Gastrocnemius medialis (tissue), 4 donors: ENCODE measurements at regions not wholly inside any gene's neighbourhood (a gene's known extent, or its start where the extent isn't known, plus 50 kb on each side); places are given as distances from the start of the nearest gene placed in this dataset.

ENCODE experiments used
- ATAC-seq, 2 donors: fragments of 150-250 bp; one replicate each; pipeline ENCODE4 v1.9.1; 2016
- DNase-seq, 2 donors: peaks; one replicate each; pipeline ENCODE4 v3.0.0-alpha.2; 2019
- H3K27ac ChIP-seq, 4 donors: fragments of 200-600 bp; sonication (generic); 1 replicate in 1 of 4; 2 replicates in 3 of 4; pipeline ENCODE4 v1.5.1; 2016 to 2018; ENCODE audit warnings: mild to moderate bottlenecking in 2 of 4, moderate library complexity in 1 of 4
- H3K27me3 ChIP-seq, 3 donors: fragments of 200-600 bp; sonication (generic) in 2 of 3; 1 replicate in 1 of 3; 2 replicates in 2 of 3; pipeline versions ENCODE4 v1.5.1 to v1.6.0; 2016 to 2019; ENCODE audit warnings: mild to moderate bottlenecking in 1 of 3, moderate library complexity in 1 of 3
- H3K36me3 ChIP-seq, 2 donors: fragments of 200-600 bp; sonication (generic) in 1 of 2; one replicate each; pipeline ENCODE4 v1.5.1; 2017 to 2018
- H3K4me1 ChIP-seq, 2 donors: fragments of 200-600 bp; sonication (generic) in 1 of 2; one replicate each; pipeline ENCODE4 v1.5.1; 2016 to 2017; ENCODE audit warnings: mild to moderate bottlenecking in 2 of 2
- H3K4me3 ChIP-seq, 4 donors: fragments of 200-600 bp; sonication (generic) in 3 of 4; 1 replicate in 1 of 4; 2 replicates in 3 of 4; pipeline ENCODE4 v1.5.1; 2016 to 2019; ENCODE audit warnings: mild to moderate bottlenecking in 2 of 4
- H3K9me3 ChIP-seq, 3 donors: fragments of 200-600 bp; sonication (generic) in 2 of 3; 1 replicate in 1 of 3; 2 replicates in 2 of 3; pipeline ENCODE4 v1.5.1; 2016 to 2019
- POLR2A ChIP-seq, 2 donors: fragments of 450-650 bp; IDR thresholded peaks; one replicate each; pipeline ENCODE4 v1.6.1; 2017; ENCODE audit warnings: antibody characterized with exemption in 2 of 2, mild to moderate bottlenecking in 2 of 2, moderate library complexity in 2 of 2
- in situ Hi-C, 4 donors: fragments of 200-750 bp; cut with MboI; loops; one replicate each; pipeline versions ENCODE4 v1.15.0 to v1.8.0; 2017; ENCODE audit warnings: low sequenced_read_pairs in 4 of 4
- intact Hi-C: fragments of 100-400 bp; cut with DNase I; formaldehyde crosslinking; loops from one replicate; pipeline ENCODE4 v1.15.1; 2023; ENCODE audit warnings: low total_unique reads
- TF ChIP-seq, protein P1 (sequence below), 5 experiments: fragments of 450-650 bp in 3 of 5; fragments of 200-600 bp in 2 of 5; sonication (generic) in 2 of 5; IDR thresholded peaks in 4 of 5; conservative IDR thresholded peaks in 1 of 5; 1 replicate in 4 of 5; 2 replicates in 1 of 5; pipeline ENCODE4 v1.5.1; 2016 to 2019; ENCODE audit warnings: antibody characterized with exemption in 5 of 5, mild to moderate bottlenecking in 3 of 5, moderate library complexity in 3 of 5

DNA sequence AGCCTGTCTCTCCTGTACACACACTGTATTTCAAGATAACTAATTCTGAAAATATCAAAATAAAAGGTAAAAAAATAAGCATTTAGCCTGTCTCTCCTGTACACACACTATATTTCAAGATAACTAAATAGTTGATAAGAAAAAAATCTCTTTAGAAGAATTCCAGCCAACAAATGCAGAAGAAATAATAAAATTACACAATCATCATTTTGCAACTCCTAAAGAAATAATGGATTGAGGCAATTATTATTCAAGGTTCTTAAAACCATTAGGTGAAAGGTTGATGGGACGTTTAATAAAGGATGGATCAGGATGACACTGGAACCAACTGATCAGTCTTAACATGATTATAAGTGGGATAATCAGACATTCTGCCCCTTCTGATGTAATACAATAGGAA, 148.0 kb upstream of the FN1 start:
- intact Hi-C loops (no loop called here), in situ Hi-C loops (no loop called here)
- TF ChIP-seq, protein P1, sequence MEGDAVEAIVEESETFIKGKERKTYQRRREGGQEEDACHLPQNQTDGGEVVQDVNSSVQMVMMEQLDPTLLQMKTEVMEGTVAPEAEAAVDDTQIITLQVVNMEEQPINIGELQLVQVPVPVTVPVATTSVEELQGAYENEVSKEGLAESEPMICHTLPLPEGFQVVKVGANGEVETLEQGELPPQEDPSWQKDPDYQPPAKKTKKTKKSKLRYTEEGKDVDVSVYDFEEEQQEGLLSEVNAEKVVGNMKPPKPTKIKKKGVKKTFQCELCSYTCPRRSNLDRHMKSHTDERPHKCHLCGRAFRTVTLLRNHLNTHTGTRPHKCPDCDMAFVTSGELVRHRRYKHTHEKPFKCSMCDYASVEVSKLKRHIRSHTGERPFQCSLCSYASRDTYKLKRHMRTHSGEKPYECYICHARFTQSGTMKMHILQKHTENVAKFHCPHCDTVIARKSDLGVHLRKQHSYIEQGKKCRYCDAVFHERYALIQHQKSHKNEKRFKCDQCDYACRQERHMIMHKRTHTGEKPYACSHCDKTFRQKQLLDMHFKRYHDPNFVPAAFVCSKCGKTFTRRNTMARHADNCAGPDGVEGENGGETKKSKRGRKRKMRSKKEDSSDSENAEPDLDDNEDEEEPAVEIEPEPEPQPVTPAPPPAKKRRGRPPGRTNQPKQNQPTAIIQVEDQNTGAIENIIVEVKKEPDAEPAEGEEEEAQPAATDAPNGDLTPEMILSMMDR (IDR thresholded peaks at IDR 0.05 in 4 of 5, conservative IDR thresholded peaks at IDR 0.05 in 1 of 5) = no peak
- no peak for TF ChIP-seq POLR2A (IDR thresholded peaks at IDR 0.05)
- Histone ChIP-seq H3K9me3 (no peaks in the 10 kb centered on the region), H3K4me1 (no peaks in the 10 kb centered on the region), H3K27me3 (no peaks in the 10 kb centered on the region), H3K27ac (no peak overlapping the region), H3K4me3 (no peak overlapping the region), H3K36me3 (no peaks in the 10 kb centered on the region)
- no peak for DNase-seq
- no peak for ATAC-seq

- Histone ChIP-seq H3K4me3 (no peak overlapping the region), H3K36me3 (no peaks in the 10 kb centered on the region), H3K27ac (peak overlapping the region in 1 of 4 donors; percentile 23), H3K4me1 (no peaks in the 10 kb centered on the region), H3K27me3 (no peaks in the 10 kb centered on the region), H3K9me3 (no peaks in the 10 kb centered on the region)
- no peak for TF ChIP-seq POLR2A (IDR thresholded peaks at IDR 0.05)
- peak; percentile 2 to 42 for DNase-seq
- peak; percentile 86 to 91 for ATAC-seq
- in situ Hi-C loops (no loop called here), intact Hi-C loops (no loop called here)
These were observed 143.9 kb upstream of the FN1 start for GRCh38 chr2:215579809-215580208.

DNA sequence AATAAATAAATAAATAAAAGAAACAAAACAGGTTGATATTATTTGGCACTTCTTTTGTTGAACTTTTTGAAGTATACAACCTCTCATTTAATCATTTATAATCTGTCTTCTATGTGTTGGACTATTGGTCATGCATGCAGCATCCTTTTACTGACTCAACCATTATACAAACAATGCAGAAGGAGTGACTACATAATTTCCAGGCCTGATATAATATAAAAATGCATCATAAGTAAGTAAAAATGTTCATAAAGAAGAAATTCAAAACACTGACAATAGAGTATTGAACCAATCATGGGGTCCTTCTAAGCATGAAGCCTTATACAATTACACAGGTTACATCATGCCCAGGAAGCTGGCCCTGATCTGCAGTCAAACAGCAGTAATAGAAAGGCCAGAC, 141.5 kb upstream of the FN1 start:
- H3K27me3 ChIP-seq = no peaks in the 10 kb centered on the region
- DNase-seq (no peak), ATAC-seq (no peak)
- H3K4me1 ChIP-seq = no peaks in the 10 kb centered on the region
- H3K36me3 ChIP-seq = no peaks in the 10 kb centered on the region
- no peak for TF ChIP-seq POLR2A (IDR thresholded peaks at IDR 0.05)
- TF ChIP-seq, protein P1 (IDR thresholded peaks at IDR 0.05 in 4 of 5, conservative IDR thresholded peaks at IDR 0.05 in 1 of 5) = no peak
- in situ Hi-C loops (no loop called here), intact Hi-C loops (no loop called here)
- H3K27ac ChIP-seq = no peak overlapping the region
- no peaks in the 10 kb centered on the region for H3K9me3 ChIP-seq
- no peak overlapping the region for H3K4me3 ChIP-seq

- no peaks in the 10 kb centered on the region for H3K4me1 ChIP-seq
- in situ Hi-C loops = no loop called here
- ATAC-seq = no peak
- no peak for TF ChIP-seq POLR2A (IDR thresholded peaks at IDR 0.05)
- TF ChIP-seq, protein P1 (IDR thresholded peaks at IDR 0.05 in 4 of 5, conservative IDR thresholded peaks at IDR 0.05 in 1 of 5) = no peak
- H3K4me3 ChIP-seq = no peak overlapping the region
- H3K27me3 ChIP-seq = no peaks in the 10 kb centered on the region
- H3K36me3 ChIP-seq = no peaks in the 10 kb centered on the region
- intact Hi-C loops = no loop called here
- H3K9me3 ChIP-seq = no peaks in the 10 kb centered on the region
- no peak overlapping the region for H3K27ac ChIP-seq
- DNase-seq = no peak
These were observed 140.7 kb upstream of the FN1 start for GRCh38 chr2:215576572-215576971.

DNA sequence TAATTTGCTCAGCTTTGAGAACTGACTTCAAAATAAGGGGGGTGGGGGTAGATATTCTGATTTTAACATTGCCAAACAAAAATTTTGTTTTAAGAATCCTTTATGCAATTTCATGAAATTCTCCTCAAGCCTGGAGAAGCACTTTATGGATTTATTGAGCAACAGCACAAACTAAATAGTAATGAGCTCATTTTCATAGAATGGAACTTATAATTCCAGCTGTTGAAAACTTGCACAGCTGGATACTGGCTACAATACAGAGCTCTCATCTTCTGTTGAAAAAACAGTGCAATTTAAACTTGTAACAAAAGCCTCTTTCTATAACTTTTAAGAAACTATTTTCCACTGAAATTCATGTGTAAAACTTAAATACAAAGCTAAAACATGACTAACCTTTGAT, 137.6 kb upstream of the FN1 start:
- TF ChIP-seq, protein P1 (IDR thresholded peaks at IDR 0.05 in 4 of 5, conservative IDR thresholded peaks at IDR 0.05 in 1 of 5) = no peak
- ATAC-seq (no peak), DNase-seq (no peak)
- Histone ChIP-seq H3K4me1 (no peaks in the 10 kb centered on the region), H3K4me3 (no peak overlapping the region), H3K27me3 (no peaks in the 10 kb centered on the region), H3K9me3 (no peaks in the 10 kb centered on the region), H3K36me3 (no peaks in the 10 kb centered on the region), H3K27ac (no peak overlapping the region)
- intact Hi-C loops = no loop called here
- in situ Hi-C loops = no loop called here
